ENCODE measurements at regions not wholly inside any gene's neighbourhood (a gene's known extent, or its start where the extent isn't known, plus 50 kb on each side); places are given as distances from the start of the nearest gene placed in this dataset.

GRCh38 chr15:45780352-45780751 lies 145.5 kb downstream of the SQOR start:
- TF ChIP-seq POLR2AphosphoS5 (IDR thresholded peaks at IDR 0.05; ENCODE audit: low read depth, low read length), result no peak
- no peak for TF ChIP-seq SIN3A (IDR thresholded peaks at IDR 0.05; ENCODE audit: borderline replicate concordance, insufficient read depth, low read length)
- TF ChIP-seq TAF1 (IDR thresholded peaks at IDR 0.05; ENCODE audit: borderline replicate concordance, insufficient read depth, low read length), result no peak
- TF ChIP-seq FOXP2 (optimal IDR thresholded peaks at IDR 0.05; ENCODE audit: borderline replicate concordance, extremely low read depth, extremely low read length, insufficient read depth), result no peak
- TF ChIP-seq REST (IDR thresholded peaks at IDR 0.05; ENCODE audit: insufficient read depth in 1 of 2, low read depth in 2 of 2, low read length in 2 of 2), result no peak

GRCh38 chr15:45784656-45785055 lies 149.8 kb downstream of the SQOR start:
- TF ChIP-seq FOXP2 (optimal IDR thresholded peaks at IDR 0.05; ENCODE audit: borderline replicate concordance, extremely low read depth, extremely low read length, insufficient read depth), result no peak
- no peak for TF ChIP-seq REST (IDR thresholded peaks at IDR 0.05; ENCODE audit: insufficient read depth in 1 of 2, low read depth in 2 of 2, low read length in 2 of 2)
- no peak for TF ChIP-seq SIN3A (IDR thresholded peaks at IDR 0.05; ENCODE audit: borderline replicate concordance, insufficient read depth, low read length)

DNA sequence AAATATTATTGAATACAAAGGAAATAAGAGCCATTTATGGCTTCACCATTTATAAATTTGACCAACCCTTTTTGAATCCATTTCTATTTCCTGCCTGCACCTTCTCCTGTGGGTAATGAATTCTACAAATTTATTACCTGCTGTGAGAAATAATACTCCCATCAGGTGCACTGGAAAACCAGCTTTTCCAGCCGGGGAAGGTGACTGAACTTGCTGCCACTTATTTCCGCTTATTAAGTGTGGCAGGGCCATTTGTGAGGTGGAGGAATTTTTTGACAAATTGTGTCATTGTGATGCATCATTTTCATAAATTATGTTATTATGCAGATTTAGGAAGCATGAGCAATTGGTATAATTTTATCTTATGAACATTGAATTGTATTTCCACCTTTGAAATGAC lies 151.1 kb downstream of the SQOR start:
- no peak for TF ChIP-seq POLR2AphosphoS5 (IDR thresholded peaks at IDR 0.05; ENCODE audit: low read depth, low read length)
- TF ChIP-seq REST (IDR thresholded peaks at IDR 0.05; ENCODE audit: insufficient read depth in 1 of 2, low read depth in 2 of 2, low read length in 2 of 2), result no peak
- TF ChIP-seq TAF1 (IDR thresholded peaks at IDR 0.05; ENCODE audit: borderline replicate concordance, insufficient read depth, low read length), result no peak
- TF ChIP-seq SIN3A (IDR thresholded peaks at IDR 0.05; ENCODE audit: borderline replicate concordance, insufficient read depth, low read length), result no peak
- TF ChIP-seq FOXP2 (optimal IDR thresholded peaks at IDR 0.05; ENCODE audit: borderline replicate concordance, extremely low read depth, extremely low read length, insufficient read depth), result no peak

DNA sequence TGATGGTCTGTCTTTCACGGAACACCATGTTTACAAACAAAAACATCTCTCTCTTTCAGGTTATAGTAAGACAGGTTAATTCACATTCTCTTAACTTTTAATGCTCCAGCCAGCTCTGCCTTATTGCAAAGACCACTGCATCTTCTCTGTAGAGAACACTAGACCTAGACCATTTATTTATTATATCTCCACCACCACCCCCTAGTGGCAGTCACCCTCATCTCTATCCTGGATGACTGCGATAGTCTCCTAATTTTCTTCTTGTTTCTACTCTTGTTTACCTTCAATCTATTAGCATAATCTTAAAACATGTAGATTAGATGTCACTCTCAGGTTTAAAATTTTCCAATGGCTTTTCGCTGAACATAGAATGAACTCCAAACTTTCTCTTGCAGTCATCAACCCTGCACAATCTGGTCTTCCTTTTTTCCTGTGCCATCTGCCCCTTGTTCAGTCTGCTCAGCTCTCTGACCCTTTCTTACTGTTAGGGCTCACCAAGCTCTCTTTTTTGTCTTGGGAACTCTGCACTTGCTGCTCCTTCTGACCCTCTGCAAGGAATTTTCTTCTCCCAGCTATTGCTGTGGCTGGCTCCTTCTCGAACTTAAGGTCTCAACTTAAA lies 155.6 kb downstream of the SQOR start:
- TF ChIP-seq POLR2AphosphoS5 (IDR thresholded peaks at IDR 0.05; ENCODE audit: low read depth, low read length), result no peak
- TF ChIP-seq TAF1 (IDR thresholded peaks at IDR 0.05; ENCODE audit: borderline replicate concordance, insufficient read depth, low read length), result no peak
- TF ChIP-seq REST (IDR thresholded peaks at IDR 0.05; ENCODE audit: insufficient read depth in 1 of 2, low read depth in 2 of 2, low read length in 2 of 2), result no peak
- TF ChIP-seq FOXP2 (optimal IDR thresholded peaks at IDR 0.05; ENCODE audit: borderline replicate concordance, extremely low read depth, extremely low read length, insufficient read depth), result no peak
- TF ChIP-seq SIN3A (IDR thresholded peaks at IDR 0.05; ENCODE audit: borderline replicate concordance, insufficient read depth, low read length), result no peak

DNA sequence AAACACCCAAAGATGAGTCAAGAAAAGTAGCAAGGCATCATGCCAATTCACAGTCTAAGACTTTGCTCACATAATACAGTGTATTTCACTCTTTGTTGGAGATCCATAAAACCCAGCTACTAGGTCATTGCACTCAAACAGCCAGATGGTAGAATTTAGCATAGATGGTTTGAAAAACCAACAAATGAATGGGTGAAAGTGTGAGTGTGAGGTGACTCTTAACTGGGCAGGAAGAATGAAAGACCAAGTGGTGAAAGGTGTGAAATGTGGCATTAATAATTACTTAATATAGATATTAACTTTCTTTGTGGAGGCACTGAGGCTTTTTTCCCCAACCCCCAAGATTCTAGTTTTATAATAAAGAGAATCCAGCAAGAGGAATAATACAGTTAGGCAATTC lies 159.5 kb downstream of the SQOR start:
- TF ChIP-seq REST (IDR thresholded peaks at IDR 0.05; ENCODE audit: insufficient read depth in 1 of 2, low read depth in 2 of 2, low read length in 2 of 2) (no peak), SIN3A (IDR thresholded peaks at IDR 0.05; ENCODE audit: borderline replicate concordance, insufficient read depth, low read length) (no peak), FOXP2 (optimal IDR thresholded peaks at IDR 0.05; ENCODE audit: borderline replicate concordance, extremely low read depth, extremely low read length, insufficient read depth) (no peak), POLR2AphosphoS5 (IDR thresholded peaks at IDR 0.05; ENCODE audit: low read depth, low read length) (no peak), TAF1 (IDR thresholded peaks at IDR 0.05; ENCODE audit: borderline replicate concordance, insufficient read depth, low read length) (no peak)
